IgD-negative memory B cell (primary cell): ENCODE measurements at regions not wholly inside any gene's neighbourhood (a gene's known extent, or its start where the extent isn't known, plus 50 kb on each side); places are given as distances from the start of the nearest gene placed in this dataset.

Experiments used
- H3K27ac Mint-ChIP-seq, 3 donors: one replicate each; pipeline ENCODE4 v1.8.0; 2020 to 2022; ENCODE audit warnings: mild to moderate bottlenecking in 3 of 3, mixed read lengths in 3 of 3, moderate library complexity in 1 of 3
- H3K27me3 Mint-ChIP-seq: one replicate; pipeline ENCODE4 v1.8.0; 2021; ENCODE audit warnings: mixed read lengths
- H3K36me3 Mint-ChIP-seq: one replicate; pipeline ENCODE4 v1.8.0; 2020; ENCODE audit warnings: mild to moderate bottlenecking, mixed read lengths
- H3K4me1 Mint-ChIP-seq, 3 donors: one replicate each; pipeline ENCODE4 v1.8.0; 2020 to 2022; ENCODE audit warnings: mixed read lengths in 3 of 3, mild to moderate bottlenecking in 1 of 3
- H3K4me3 Mint-ChIP-seq, 4 donors: one replicate each; pipeline ENCODE4 v1.8.0; 2020 to 2022; ENCODE audit warnings: mild to moderate bottlenecking in 4 of 4, mixed read lengths in 4 of 4, moderate library complexity in 3 of 4
- H3K9me3 Mint-ChIP-seq, 3 donors: one replicate each; pipeline ENCODE4 v1.8.0; 2020 to 2021; ENCODE audit warnings: mixed read lengths in 3 of 3, mild to moderate bottlenecking in 1 of 3

- Mint-ChIP-seq H3K27me3 (no peaks in the 10 kb centered on the region), H3K4me3 (no peak overlapping the region), H3K27ac (no peak overlapping the region), H3K4me1 (no peaks in the 10 kb centered on the region), H3K36me3 (no peaks in the 10 kb centered on the region), H3K9me3 (peaks cover 5 to 18% (median 9%) of the 10 kb centered on the region in 3 donors)
Measured at GRCh38 chr12:114931025-114931424, 247.1 kb upstream of the TBX3 start.

DNA sequence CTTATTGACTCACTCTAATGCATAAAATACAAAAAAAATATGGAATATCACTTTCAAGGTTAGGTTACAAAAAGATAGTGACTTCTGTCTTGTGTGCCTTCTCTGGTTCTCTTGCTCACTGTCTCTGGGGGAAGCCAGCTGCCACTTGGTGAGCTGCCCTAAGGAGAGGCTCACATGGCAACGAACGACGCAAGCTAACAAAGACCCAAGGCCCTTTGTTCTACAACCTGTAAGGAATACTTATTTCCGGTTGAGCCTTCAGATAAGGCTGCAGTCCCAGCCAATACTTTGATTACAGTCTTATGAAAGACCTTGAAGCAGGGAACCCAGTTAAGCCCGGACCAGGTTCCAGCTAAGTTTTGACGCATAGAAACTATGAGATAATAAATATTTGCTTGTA is 242.4 kb upstream of the TBX3 start:
- no peak overlapping the region for H3K4me3 Mint-ChIP-seq
- H3K27me3 Mint-ChIP-seq = peaks cover 2% of the 10 kb centered on the region
- no peak overlapping the region for H3K27ac Mint-ChIP-seq
- H3K9me3 Mint-ChIP-seq = peaks cover 5 to 21% (median 9%) of the 10 kb centered on the region in 3 donors
- no peaks in the 10 kb centered on the region for H3K4me1 Mint-ChIP-seq
- H3K36me3 Mint-ChIP-seq = no peaks in the 10 kb centered on the region

DNA sequence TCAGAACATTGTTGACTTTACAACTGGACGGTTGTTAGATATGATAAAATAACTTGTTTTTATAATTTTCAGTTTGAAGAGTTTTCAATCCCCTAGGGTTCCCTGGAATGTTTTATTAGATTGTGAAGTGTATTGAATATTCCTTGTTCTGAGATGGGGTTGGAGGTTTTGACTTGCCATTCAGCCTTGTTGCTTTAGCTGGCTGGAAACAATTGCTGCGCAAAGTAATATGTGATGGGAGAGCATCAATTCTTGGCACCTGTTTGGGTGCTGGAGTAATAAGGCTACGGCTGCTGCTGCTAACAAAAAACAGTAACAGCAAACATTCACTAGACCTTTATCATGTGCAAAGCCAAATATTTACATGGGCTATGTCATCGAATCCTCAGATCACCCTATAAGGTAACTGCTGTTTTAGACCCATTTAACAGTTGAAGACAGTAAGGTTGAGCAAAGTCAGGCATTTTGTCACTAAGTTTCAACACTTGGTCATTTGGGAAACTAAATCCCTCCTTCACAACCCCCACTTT is 241.0 kb upstream of the TBX3 start:
- H3K36me3 Mint-ChIP-seq = no peaks in the 10 kb centered on the region
- H3K27ac Mint-ChIP-seq = no peak overlapping the region
- peaks cover 2% of the 10 kb centered on the region for H3K27me3 Mint-ChIP-seq
- H3K4me3 Mint-ChIP-seq = no peak overlapping the region
- H3K4me1 Mint-ChIP-seq = no peaks in the 10 kb centered on the region
- H3K9me3 Mint-ChIP-seq = peaks cover 2 to 14% (median 5%) of the 10 kb centered on the region in 3 donors

GRCh38 chr12:114921781-114922180 is 237.8 kb upstream of the TBX3 start:
- H3K9me3 Mint-ChIP-seq = peaks cover 0 to 5% (median 5%) of the 10 kb centered on the region in 3 donors
- no peaks in the 10 kb centered on the region for H3K36me3 Mint-ChIP-seq
- H3K27ac Mint-ChIP-seq = no peak overlapping the region
- H3K4me3 Mint-ChIP-seq = no peak overlapping the region
- H3K27me3 Mint-ChIP-seq = peaks cover 2% of the 10 kb centered on the region
- no peaks in the 10 kb centered on the region for H3K4me1 Mint-ChIP-seq

DNA sequence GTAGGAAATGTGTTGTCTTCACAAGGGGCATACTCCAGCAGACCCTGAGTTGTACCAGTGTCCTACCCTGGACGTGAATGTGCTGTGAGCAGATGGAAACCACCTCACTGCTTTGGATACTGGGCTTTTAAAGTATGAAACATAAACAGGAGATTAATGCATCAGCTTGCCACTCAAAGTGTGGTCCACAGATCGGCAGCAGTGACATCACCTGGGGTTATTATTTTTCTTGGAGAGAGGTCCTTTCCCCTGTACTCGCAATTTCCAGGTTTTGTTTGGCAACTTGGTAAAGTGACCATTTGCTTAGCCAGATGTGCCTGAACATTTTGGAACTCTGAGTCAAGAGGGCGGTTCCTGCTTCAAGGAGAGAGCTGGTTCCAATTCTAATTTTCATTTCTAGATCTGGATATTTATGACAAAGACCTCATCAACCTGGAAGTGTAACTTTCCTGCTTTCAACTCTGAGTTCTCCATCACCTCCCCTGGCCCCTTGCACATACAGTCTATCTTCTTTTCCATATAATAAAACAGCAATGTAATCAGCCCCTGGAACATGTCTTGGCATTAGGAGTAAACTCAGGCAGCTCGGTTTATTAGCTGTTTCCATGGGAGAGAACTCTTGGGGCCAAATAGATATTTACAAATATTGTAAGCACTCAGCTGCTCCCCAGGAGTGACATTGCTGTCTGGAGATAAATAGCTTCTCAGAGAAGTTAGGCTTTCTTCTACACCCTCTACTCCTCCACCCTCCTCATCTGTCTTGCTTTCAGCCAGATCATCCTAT is 237.0 kb upstream of the TBX3 start:
- no peak overlapping the region for H3K4me3 Mint-ChIP-seq
- peaks cover 4 to 5% (median 5%) of the 10 kb centered on the region in 3 donors for H3K9me3 Mint-ChIP-seq
- no peak overlapping the region for H3K27ac Mint-ChIP-seq
- no peaks in the 10 kb centered on the region for H3K4me1 Mint-ChIP-seq
- peaks cover 2% of the 10 kb centered on the region for H3K27me3 Mint-ChIP-seq
- H3K36me3 Mint-ChIP-seq = no peaks in the 10 kb centered on the region

DNA sequence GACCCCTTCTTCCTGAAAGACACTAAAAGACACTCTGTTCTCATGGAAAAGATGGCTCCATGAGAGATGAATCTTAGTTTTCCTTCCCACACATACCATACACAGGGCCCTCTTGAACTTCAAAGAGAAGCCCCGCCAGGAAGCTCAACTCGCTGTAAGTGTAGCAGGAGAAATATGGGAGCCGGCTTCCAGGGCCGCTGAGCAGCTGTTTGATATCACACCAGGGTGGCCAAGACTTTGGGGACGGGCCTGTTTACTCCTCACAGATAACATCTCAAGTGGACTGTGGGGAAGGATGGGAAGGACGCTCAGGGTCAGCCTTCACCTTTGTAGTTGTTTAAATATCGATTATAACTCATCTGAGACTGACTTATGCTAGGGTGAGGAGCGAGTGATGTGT is 235.5 kb upstream of the TBX3 start:
- Mint-ChIP-seq H3K9me3 (peaks cover 4 to 5% (median 5%) of the 10 kb centered on the region in 3 donors), H3K4me1 (no peaks in the 10 kb centered on the region), H3K36me3 (peaks cover 3% of the 10 kb centered on the region), H3K4me3 (no peak overlapping the region), H3K27me3 (peaks cover 2% of the 10 kb centered on the region), H3K27ac (no peak overlapping the region)

GRCh38 chr12:114918535-114919233 is 234.7 kb upstream of the TBX3 start:
- Mint-ChIP-seq H3K9me3 (peaks cover 4 to 7% (median 5%) of the 10 kb centered on the region in 3 donors), H3K27ac (no peak overlapping the region), H3K36me3 (peaks cover 3% of the 10 kb centered on the region), H3K27me3 (peaks cover 2% of the 10 kb centered on the region), H3K4me1 (no peaks in the 10 kb centered on the region), H3K4me3 (no peak overlapping the region)

- H3K4me1 Mint-ChIP-seq = no peaks in the 10 kb centered on the region
- no peak overlapping the region for H3K4me3 Mint-ChIP-seq
- peaks cover 3 to 8% (median 4%) of the 10 kb centered on the region in 3 donors for H3K9me3 Mint-ChIP-seq
- H3K27me3 Mint-ChIP-seq = no peaks in the 10 kb centered on the region
- peaks cover 3% of the 10 kb centered on the region for H3K36me3 Mint-ChIP-seq
- H3K27ac Mint-ChIP-seq = peak overlapping the region in 1 of 3 donors; percentile 71
Measured at GRCh38 chr12:114917953-114918352, 234.0 kb upstream of the TBX3 start.

- peaks cover 4 to 9% (median 7%) of the 10 kb centered on the region in 3 donors for H3K9me3 Mint-ChIP-seq
Measured at GRCh38 chr12:114917307-114917706, 233.3 kb upstream of the TBX3 start.

GRCh38 chr12:114916541-114916940 is 232.6 kb upstream of the TBX3 start:
- no peak overlapping the region for H3K27ac Mint-ChIP-seq
- peaks cover 4% of the 10 kb centered on the region for H3K36me3 Mint-ChIP-seq
- no peaks in the 10 kb centered on the region for H3K27me3 Mint-ChIP-seq
- no peak overlapping the region for H3K4me3 Mint-ChIP-seq
- peaks cover 4 to 9% (median 7%) of the 10 kb centered on the region in 3 donors for H3K9me3 Mint-ChIP-seq
- no peaks in the 10 kb centered on the region for H3K4me1 Mint-ChIP-seq

More at GRCh38 chr12:114917307-114917706, 233.3 kb upstream of the TBX3 start:
- no peak overlapping the region for H3K27ac Mint-ChIP-seq
- no peaks in the 10 kb centered on the region for H3K4me1 Mint-ChIP-seq
- no peaks in the 10 kb centered on the region for H3K27me3 Mint-ChIP-seq
- H3K36me3 Mint-ChIP-seq = peaks cover 4% of the 10 kb centered on the region
- no peak overlapping the region for H3K4me3 Mint-ChIP-seq

DNA sequence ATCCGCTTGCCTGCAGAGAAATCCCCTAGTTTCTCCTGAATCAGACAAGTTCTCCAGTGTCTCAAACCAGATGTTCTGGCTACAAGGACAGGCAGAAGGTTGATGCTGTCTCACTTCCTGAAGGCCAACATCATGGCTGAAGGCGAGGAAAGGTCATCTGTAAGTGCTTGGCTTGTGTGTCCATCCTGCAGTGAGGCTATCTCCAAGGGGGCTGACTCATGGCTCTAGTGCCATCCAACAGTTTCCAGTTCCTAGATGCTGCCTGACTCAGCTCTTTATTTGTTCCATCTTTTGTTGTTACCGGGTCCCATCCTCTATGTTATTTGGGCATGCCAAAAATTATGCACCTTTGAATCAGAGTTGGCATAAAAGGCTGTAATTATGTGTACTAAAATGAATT is 232.1 kb upstream of the TBX3 start:
- H3K27ac Mint-ChIP-seq = no peak overlapping the region
- H3K9me3 Mint-ChIP-seq = peaks cover 4 to 9% (median 7%) of the 10 kb centered on the region in 3 donors
- no peaks in the 10 kb centered on the region for H3K27me3 Mint-ChIP-seq
- H3K36me3 Mint-ChIP-seq = peaks cover 4% of the 10 kb centered on the region
- no peak overlapping the region for H3K4me3 Mint-ChIP-seq
- no peaks in the 10 kb centered on the region for H3K4me1 Mint-ChIP-seq

- Mint-ChIP-seq H3K27me3 (no peaks in the 10 kb centered on the region), H3K9me3 (peaks cover 4 to 12% (median 11%) of the 10 kb centered on the region in 3 donors), H3K27ac (no peak overlapping the region), H3K36me3 (peaks cover 4% of the 10 kb centered on the region), H3K4me1 (no peaks in the 10 kb centered on the region), H3K4me3 (peak overlapping the region in 1 of 4 donors; percentile 13)
Measured at GRCh38 chr12:114913871-114914801, 230.2 kb upstream of the TBX3 start.

GRCh38 chr12:114912811-114913210 is 228.8 kb upstream of the TBX3 start:
- H3K27ac Mint-ChIP-seq = no peak overlapping the region
- peaks cover 4 to 18% (median 12%) of the 10 kb centered on the region in 3 donors for H3K9me3 Mint-ChIP-seq
- H3K4me3 Mint-ChIP-seq = no peak overlapping the region
- H3K4me1 Mint-ChIP-seq = no peaks in the 10 kb centered on the region
- peaks cover 4% of the 10 kb centered on the region for H3K36me3 Mint-ChIP-seq
- H3K27me3 Mint-ChIP-seq = no peaks in the 10 kb centered on the region

- Mint-ChIP-seq H3K9me3 (peaks cover 0 to 18% (median 10%) of the 10 kb centered on the region in 3 donors), H3K4me1 (no peaks in the 10 kb centered on the region), H3K27ac (no peak overlapping the region), H3K36me3 (peaks cover 4% of the 10 kb centered on the region), H3K4me3 (no peak overlapping the region), H3K27me3 (no peaks in the 10 kb centered on the region)
Measured at GRCh38 chr12:114911196-114911595, 227.2 kb upstream of the TBX3 start.
